OCI-LY3 (cell line): ENCODE measurements at regions not wholly inside any gene's neighbourhood (a gene's known extent, or its start where the extent isn't known, plus 50 kb on each side); places are given as distances from the start of the nearest gene placed in this dataset.

Source experiments
- CTCF ChIP-seq: fragments of 200-600, 300-600 bp; sonication (generic); IDR thresholded peaks from 2 replicates; pipeline ENCODE4 v1.5.1; 2014; ENCODE audit warnings: antibody characterized with exemption, low read length, low read depth
- EZH2phosphoT487 ChIP-seq: fragments of 200-600 bp; shearing (Covaris generic); IDR thresholded peaks from 2 replicates; pipeline ENCODE4 v1.6.1; 2018; ENCODE audit warnings: antibody characterized with exemption, mixed run types, low read depth

- TF ChIP-seq CTCF (no peak), EZH2phosphoT487 (no peak)
These were observed 239.7 kb downstream of the GADD45G start for GRCh38 chr9:89844535-89844934.
